GM18907 (cell line): ENCODE measurements at regions not wholly inside any gene's neighbourhood (a gene's known extent, or its start where the extent isn't known, plus 50 kb on each side); places are given as distances from the start of the nearest gene placed in this dataset.
"Not testable (repeated sequence)": the region's sequence is repeated elsewhere in the genome, so short reads cannot be mapped to it uniquely, and the experiment has no call there.

Experiments used
- ATAC-seq: cut with Tn5 transposase; IDR thresholded peaks from one replicate; pipeline ENCODE4 v1.9.1; 2021; ENCODE audit warnings: mild to moderate bottlenecking, moderate library complexity; ENCODE audit not compliant: unreplicated experiment

DNA sequence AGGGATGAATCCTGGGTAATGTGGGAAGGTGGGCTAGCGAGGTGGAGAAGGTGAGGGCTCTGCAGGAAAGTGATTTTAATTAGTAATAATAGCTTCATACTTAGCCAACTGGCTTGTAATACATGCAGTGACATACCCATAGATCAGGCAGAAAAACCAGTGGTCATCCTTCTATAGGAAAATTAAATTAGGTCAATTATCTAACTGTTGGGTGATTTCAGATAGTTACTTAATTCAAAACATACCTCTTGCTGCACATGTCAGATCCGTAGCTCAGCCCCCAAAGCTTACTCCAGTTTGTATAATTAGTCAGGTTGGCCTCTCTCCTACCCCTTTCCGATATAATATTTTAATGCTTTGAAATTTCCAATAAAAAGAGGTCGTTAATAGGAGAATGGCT lies 137.0 kb downstream of the TMEM114 start:
- ATAC-seq, result no peak

- no peak for ATAC-seq
These were observed 137.4 kb downstream of the TMEM114 start for GRCh38 chr16:8452941-8453340.

DNA sequence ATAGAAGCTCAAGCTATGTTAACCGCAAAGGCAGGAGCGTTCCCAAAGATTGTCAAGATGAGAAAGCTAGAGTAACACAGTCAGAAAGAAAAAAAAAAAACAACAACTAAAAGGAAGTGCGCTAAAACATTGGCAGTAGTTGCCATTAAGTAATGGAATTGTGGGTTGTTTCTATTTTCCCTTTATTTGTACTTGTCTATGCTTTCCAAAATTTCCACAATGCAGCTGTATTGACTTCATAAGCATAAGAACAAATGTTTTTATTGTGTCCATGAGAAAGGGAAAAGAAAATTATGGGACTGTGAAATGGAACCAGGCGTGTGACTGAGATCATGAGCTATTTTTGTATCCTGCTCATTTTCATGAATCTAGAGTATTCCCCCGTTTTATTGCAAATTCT lies 153.4 kb downstream of the TMEM114 start:
- no peak for ATAC-seq

- ATAC-seq, result no peak
These were observed 158.5 kb downstream of the TMEM114 start for GRCh38 chr16:8431783-8432182.

DNA sequence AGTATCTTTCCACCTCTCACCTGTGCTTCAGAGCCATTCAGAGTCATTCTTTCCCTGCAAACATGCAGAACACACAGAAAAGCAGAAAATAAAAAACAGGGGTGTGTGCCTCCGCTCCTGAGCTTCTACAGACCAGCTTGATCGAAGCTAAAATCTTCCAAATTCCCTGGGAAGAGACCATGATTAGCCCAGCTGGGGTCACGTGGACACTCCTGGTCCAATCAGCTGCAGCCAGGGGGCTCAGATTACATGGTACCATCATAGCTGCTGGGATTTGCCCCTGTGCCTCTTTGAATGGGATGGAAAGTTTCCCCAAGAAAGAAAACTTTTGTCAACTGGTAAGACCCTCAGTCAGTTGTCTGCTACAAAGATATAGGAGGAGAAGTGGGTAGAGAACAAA lies 159.9 kb downstream of the TMEM114 start:
- ATAC-seq, result no peak

GRCh38 chr16:8426569-8426968 lies 163.7 kb downstream of the TMEM114 start:
- ATAC-seq, result no peak

- no peak for ATAC-seq
These were observed 173.2 kb downstream of the TMEM114 start for GRCh38 chr16:8417145-8417544.

- no peak for ATAC-seq
These were observed 181.3 kb downstream of the TMEM114 start for GRCh38 chr16:8408855-8409567.

GRCh38 chr16:8407351-8407750 lies 183.0 kb downstream of the TMEM114 start:
- no peak for ATAC-seq

GRCh38 chr16:8403978-8404749 lies 186.1 kb downstream of the TMEM114 start:
- no peak for ATAC-seq

DNA sequence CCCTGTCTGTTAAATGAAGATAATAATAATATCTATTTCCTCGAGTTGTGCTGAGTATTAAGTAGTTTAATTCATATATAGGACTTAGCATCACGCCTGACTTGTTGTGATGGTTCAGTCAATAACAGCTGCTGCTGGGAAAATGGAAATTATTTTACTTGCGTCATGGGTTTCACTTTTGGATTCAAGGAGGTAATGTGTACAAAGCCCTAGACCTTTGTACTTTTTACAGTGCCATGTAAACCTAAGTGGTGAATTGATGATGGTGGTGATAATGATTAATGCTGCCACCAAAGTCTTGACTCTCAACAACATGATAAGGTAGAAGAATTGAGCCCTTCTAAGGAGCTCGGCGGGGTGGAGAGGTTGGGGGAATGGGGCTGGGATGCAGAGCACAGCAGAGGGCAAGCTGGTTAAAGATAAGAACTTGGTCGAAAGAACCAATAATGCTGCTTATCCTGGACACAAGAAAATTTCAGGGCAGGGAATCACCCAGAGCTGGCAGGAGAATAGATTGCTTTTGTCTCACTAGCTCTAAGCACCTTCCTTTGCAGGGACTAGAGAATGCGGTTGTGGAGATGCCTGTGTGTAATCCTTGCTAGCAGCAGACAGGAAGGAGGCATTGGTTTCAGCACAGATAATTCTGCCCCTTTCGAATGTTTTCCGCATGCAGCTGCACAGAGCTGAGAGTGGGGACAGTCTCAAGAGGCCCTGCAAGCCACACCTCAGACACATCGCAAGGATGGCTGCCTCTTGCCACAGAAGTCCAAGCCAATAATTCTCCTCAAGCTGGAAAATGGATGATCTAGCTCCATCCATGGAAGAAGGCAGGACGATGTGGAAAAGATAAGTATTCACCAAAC lies 187.1 kb downstream of the TMEM114 start:
- ATAC-seq, result no peak

GRCh38 chr16:8400683-8401082 lies 189.6 kb downstream of the TMEM114 start:
- not testable (repeated sequence) for ATAC-seq

GRCh38 chr16:8398548-8398947 lies 191.8 kb downstream of the TMEM114 start:
- no peak for ATAC-seq

DNA sequence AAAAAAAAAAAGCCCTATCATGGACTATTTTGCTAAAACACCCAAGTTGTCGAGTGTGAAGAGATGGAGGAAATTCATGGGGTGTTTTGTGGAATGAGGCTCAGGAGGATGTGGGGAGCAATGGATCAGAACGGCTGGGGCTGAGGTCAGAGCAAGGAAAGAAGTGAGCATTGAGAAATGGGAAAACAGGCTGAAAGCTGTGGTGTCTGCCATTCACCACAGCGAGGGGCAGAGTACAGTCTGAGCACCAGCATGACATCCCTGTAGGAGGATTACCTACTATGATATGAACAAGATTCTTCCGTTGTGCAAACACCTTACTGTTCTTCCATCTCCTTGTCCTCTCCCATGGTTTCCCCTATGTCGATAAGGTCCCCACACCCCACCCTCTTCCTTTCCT lies 193.1 kb downstream of the TMEM114 start:
- ATAC-seq, result no peak

GRCh38 chr16:8396463-8396862 lies 193.8 kb downstream of the TMEM114 start:
- no peak for ATAC-seq

- no peak for ATAC-seq
These were observed 199.1 kb downstream of the TMEM114 start for GRCh38 chr16:8391257-8391656.

DNA sequence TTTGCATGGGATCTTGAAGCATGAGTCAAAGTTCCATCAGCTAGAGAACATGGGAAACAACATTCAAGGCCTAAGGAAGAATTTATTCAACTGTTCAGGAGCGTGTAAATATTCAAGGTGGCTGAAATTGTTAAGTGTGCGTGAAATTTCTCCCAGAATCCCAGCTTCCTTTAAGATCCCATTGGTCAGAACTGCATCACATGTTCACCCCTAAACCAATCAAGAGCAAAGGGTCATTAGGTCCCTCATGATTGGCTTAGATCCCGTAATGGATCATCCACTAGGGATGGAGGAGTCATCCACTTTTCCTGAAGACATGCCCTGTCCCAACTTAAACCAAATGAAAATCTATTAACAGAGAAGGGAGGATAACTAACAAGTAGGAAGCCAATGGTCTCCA lies 201.6 kb downstream of the TMEM114 start:
- ATAC-seq, result no peak

DNA sequence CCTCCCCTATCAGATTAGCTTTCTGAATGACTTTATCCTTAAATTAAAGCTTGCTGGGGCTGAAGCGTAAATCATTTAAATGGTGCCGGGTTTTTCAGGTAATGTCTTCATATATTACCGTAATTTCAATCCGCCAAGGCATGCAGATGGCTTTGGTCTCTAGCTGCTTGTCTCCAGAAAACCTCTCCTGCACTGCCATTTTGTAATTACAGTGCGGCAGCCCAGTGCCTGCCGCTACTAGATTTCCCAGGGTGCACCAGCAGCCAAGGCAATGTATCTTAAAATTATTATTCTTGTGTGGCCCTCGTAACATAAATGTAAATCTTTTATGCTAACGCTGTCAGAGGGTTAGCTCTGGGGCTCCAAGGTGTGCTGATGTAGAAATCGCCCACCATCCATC lies 208.5 kb downstream of the TMEM114 start:
- ATAC-seq, result no peak

- no peak for ATAC-seq
These were observed 210.0 kb downstream of the TMEM114 start for GRCh38 chr16:8380311-8380710.

DNA sequence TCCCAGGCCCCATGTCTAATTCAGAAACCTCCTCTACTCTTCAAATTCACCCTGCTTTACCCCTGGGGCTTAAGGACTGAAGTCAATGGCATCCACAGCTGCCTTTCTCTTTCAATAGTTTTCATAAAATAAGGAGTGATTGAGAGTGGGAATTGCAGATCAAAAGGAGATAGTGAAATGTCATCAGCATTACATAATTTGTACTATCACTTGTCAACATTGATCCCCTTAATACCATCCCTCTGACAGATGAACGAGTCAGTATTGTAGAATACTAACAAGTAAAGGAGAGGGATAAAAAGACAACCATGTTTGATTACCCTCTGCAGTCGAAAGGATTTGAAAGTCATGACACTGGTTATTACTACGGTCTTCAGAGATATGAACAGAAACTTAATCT lies 212.4 kb downstream of the TMEM114 start:
- ATAC-seq, result no peak

GRCh38 chr16:8376858-8377257 lies 213.5 kb downstream of the TMEM114 start:
- no peak for ATAC-seq

DNA sequence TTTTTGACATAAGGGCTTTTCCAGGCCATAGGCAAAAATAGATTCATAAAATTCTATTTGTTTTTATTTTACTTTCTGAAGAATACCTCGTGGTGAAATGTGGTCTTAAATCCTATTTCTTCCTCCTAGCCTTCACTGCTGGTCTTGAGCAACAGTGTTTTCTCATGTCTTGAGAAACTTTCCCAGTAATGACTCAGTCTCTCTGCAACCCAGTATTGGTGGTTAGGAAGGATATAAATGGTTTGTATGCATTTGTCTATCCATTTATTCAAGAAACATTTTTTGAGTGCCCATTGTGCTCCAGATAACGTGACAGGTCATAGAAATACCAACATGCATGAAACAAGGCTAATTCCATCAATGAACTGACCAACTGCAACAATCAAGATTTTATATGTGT lies 213.9 kb downstream of the TMEM114 start:
- no peak for ATAC-seq
